Upper lobe of left lung (tissue), 6 donors: ENCODE measurements at regions not wholly inside any gene's neighbourhood (a gene's known extent, or its start where the extent isn't known, plus 50 kb on each side); places are given as distances from the start of the nearest gene placed in this dataset.

Experiments
- ATAC-seq, 2 donors: fragments of 200-7000 bp; cut with Tn5 transposase; one replicate each; pipeline ENCODE4 v1.9.1; 2022; ENCODE audit warnings: mild to moderate bottlenecking in 2 of 2, moderate library complexity in 2 of 2; ENCODE audit not compliant: low FRiP score in 2 of 2
- DNase-seq, 2 donors: peaks; one replicate each; pipeline ENCODE4 v3.0.0-alpha.2; 2019 to 2020
- H3K27ac ChIP-seq, 4 donors: fragments of 200-600 bp; sonication (generic); one replicate each; pipeline ENCODE4 v1.5.1; 2016 to 2019
- H3K27me3 ChIP-seq, 4 donors: fragments of 200-600 bp; sonication (generic); one replicate each; pipeline ENCODE4 v1.5.1; 2017 to 2019
- H3K36me3 ChIP-seq, 4 donors: fragments of 200-600 bp; sonication (generic); one replicate each; pipeline ENCODE4 v1.5.1; 2016 to 2019
- H3K4me1 ChIP-seq, 4 donors: fragments of 200-600 bp; sonication (generic); one replicate each; pipeline ENCODE4 v1.5.1; 2018 to 2019
- H3K4me3 ChIP-seq, 4 donors: fragments of 200-600 bp; sonication (generic); one replicate each; pipeline ENCODE4 v1.5.1; 2017 to 2019; ENCODE audit warnings: mild to moderate bottlenecking in 2 of 4, moderate library complexity in 1 of 4
- H3K9me3 ChIP-seq, 4 donors: fragments of 200-600 bp; sonication (generic); one replicate each; pipeline ENCODE4 v1.5.1; 2018 to 2019
- CTCF ChIP-seq, 6 experiments: fragments of 450-650 bp in 4 of 6; fragments of 200-600 bp in 2 of 6; sonication (generic) in 2 of 6; IDR thresholded peaks; one replicate each; pipeline ENCODE4 v1.5.1; 2016 to 2019; ENCODE audit warnings: antibody characterized with exemption in 6 of 6
- EP300 ChIP-seq, 4 donors: sonication (generic); formaldehyde crosslinking; IDR thresholded peaks; one replicate each; pipeline ENCODE4 v1.5.1; 2017; ENCODE audit warnings: antibody characterized with exemption in 4 of 4, control low read depth in 2 of 4
- POLR2A ChIP-seq, 4 donors: fragments of 450-650 bp; IDR thresholded peaks; one replicate each; pipeline ENCODE4 v1.5.1; 2016 to 2017; ENCODE audit warnings: antibody characterized with exemption in 4 of 4, mild to moderate bottlenecking in 2 of 4
- POLR2AphosphoS5 ChIP-seq, 2 donors: sonication (generic); formaldehyde crosslinking; IDR thresholded peaks; one replicate each; pipeline ENCODE4 v1.5.1; 2017; ENCODE audit warnings: antibody characterized with exemption in 2 of 2
- WGBS, 2 donors: methylation state at CpG; one replicate each; pipeline ENCODE4 v1.1.5; 2017 to 2018; 5-methylcytosine and 5-hydroxymethylcytosine counted together
- donor health status: DM: no; HTN: no; CAD: no; lungs with moderate emphysema.
- donor health status: DM: no; HTN: yes; CAD: no; lungs with severe emphysema.

DNA sequence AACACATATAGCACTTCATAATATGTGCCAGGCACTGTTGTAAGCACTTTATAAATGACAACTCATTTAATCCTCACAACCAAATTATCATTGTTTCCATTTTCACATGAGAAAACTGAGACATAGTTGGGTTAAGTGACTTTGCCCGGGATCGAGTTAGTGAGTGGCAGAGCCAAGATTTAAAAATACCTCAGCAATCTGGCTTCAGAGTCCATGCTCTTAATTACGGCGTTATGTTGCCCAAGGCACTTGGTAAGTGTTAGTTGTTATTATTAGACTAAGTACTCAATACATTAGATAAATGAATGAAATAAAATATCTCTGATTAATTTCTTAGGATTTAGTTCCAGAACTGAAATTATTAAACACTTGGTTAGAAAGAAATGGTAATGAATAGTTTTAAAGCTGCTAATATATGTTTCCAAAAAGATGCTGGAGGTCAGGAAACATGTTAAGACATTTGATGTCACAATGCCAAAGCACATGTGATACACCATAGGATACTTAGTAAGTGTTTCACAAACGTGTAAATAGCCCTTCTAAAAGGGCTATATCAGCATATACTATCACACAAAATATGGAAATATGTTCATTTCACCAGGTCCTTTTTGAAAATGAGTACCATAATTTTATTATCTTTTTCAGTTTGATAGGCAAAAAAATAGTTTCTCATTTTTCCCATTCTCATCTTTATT lies 301.9 kb downstream of the GPAT3 start:
- TF ChIP-seq CTCF (IDR thresholded peaks at IDR 0.05) (no peak), POLR2A (IDR thresholded peaks at IDR 0.05) (no peak), EP300 (IDR thresholded peaks at IDR 0.05) (no peak), POLR2AphosphoS5 (IDR thresholded peaks at IDR 0.05) (no peak)
- H3K4me1 ChIP-seq: no peaks in the 10 kb centered on the region

DNA sequence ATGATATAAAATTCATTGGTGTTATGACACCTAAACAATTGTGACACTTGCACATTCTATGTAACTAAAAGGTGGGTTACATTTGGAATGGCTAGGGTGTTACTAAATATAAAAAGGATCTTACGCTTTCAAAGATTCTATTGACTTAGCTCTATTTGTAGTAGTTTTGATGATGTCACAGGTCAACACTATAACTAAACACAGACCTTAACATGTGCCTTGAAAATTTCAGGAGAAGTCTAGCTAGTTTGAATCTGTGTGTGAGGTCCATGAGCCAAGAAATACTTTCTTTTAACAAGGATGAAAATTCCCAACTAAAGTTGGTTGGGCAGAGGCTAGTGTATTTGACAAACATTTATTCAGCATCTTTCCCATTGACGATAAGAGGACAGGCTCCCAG lies 298.0 kb downstream of the GPAT3 start:
- 64 to 73% methylated on average over 2 of the region's 2 CpGs for WGBS, 2 donors
- Histone ChIP-seq H3K36me3 (no peaks in the 10 kb centered on the region), H3K4me1 (no peaks in the 10 kb centered on the region), H3K27ac (no peak overlapping the region), H3K27me3 (no peaks in the 10 kb centered on the region), H3K9me3 (no peaks in the 10 kb centered on the region), H3K4me3 (no peak overlapping the region)
- DNase-seq (no peak), ATAC-seq (no peak)
- TF ChIP-seq POLR2AphosphoS5 (IDR thresholded peaks at IDR 0.05) (no peak), EP300 (IDR thresholded peaks at IDR 0.05) (no peak), CTCF (IDR thresholded peaks at IDR 0.05) (no peak), POLR2A (IDR thresholded peaks at IDR 0.05) (no peak)

More for the DNA sequence above, 301.9 kb downstream of the GPAT3 start:
- DNase-seq (no peak), ATAC-seq (no peak)
- H3K9me3 ChIP-seq: no peaks in the 10 kb centered on the region
- no peaks in the 10 kb centered on the region for H3K36me3 ChIP-seq
- H3K27me3 ChIP-seq: no peaks in the 10 kb centered on the region
- no peak overlapping the region for H3K27ac ChIP-seq
- 66 to 72% methylated on average over 5 of the region's 5 CpGs for WGBS, 2 donors
- no peak overlapping the region for H3K4me3 ChIP-seq

DNA sequence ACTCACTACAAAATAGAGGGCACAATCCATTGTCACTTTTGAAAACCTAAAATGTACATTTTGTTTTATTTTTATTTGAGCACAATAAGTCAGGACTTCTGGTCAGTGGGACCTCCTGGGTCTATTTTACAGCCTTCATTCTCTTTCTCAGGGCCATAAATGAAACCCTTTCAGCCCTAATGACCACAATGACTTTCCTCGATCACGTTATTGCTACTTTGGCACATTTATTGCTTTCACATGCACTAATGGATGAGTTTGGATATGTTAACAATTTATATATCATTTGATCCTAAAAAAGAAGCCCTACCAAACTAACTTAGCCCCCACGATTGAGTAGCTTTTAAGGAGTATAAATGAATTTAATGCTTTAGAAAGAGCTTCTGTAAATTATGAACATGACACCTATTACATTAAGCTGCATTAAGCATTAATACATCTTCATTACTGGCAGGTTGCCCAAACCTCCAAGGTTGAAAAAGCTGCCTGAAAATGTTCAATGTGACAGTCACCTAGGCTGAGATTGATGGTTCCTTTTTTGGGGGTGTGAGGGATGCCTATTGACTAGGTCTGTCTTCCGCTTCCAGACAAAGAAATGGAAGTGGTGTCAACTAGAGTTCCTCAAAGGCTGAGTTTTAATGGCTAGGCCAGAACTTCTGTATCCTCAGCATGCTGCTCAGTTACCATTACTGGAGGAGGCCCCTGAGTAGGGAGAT lies 296.4 kb downstream of the GPAT3 start:
- Histone ChIP-seq H3K36me3 (no peaks in the 10 kb centered on the region), H3K4me1 (no peaks in the 10 kb centered on the region), H3K4me3 (no peak overlapping the region), H3K27me3 (no peaks in the 10 kb centered on the region), H3K27ac (no peak overlapping the region), H3K9me3 (no peaks in the 10 kb centered on the region)
- ATAC-seq: no peak
- WGBS, 2 donors: 92 to 95% methylated on average over 4 of the region's 4 CpGs
- no peak for DNase-seq
- TF ChIP-seq EP300 (IDR thresholded peaks at IDR 0.05) (no peak), CTCF (IDR thresholded peaks at IDR 0.05) (no peak), POLR2A (IDR thresholded peaks at IDR 0.05) (no peak), POLR2AphosphoS5 (IDR thresholded peaks at IDR 0.05) (no peak)

DNA sequence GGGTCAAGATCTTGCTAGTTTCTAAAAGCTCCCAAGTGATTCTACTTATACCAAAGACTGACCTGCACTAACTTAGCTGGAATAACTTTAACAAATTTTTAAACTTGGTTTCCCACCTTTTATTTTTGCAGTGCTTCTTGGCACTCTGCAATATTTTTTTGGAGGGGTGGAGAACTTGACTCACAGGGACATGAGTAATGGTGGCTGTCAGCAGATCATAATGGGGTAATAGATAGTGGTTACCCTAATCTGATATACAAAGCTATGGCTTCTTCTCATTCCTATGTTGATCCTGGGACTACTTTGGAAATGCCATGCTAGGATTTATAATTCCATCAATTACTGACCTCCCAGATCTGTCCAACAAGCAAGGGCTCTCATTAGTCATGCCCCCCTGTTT lies 295.7 kb downstream of the GPAT3 start:
- no peaks in the 10 kb centered on the region for H3K36me3 ChIP-seq
- H3K27me3 ChIP-seq: no peaks in the 10 kb centered on the region
- DNase-seq (no peak), ATAC-seq (no peak)
- H3K4me1 ChIP-seq: no peaks in the 10 kb centered on the region
- TF ChIP-seq CTCF (IDR thresholded peaks at IDR 0.05) (no peak), EP300 (IDR thresholded peaks at IDR 0.05) (no peak), POLR2AphosphoS5 (IDR thresholded peaks at IDR 0.05) (no peak), POLR2A (IDR thresholded peaks at IDR 0.05) (no peak)
- no peaks in the 10 kb centered on the region for H3K9me3 ChIP-seq
- H3K27ac ChIP-seq: no peak overlapping the region
- H3K4me3 ChIP-seq: no peak overlapping the region
